ENCODE measurements at regions not wholly inside any gene's neighbourhood (a gene's known extent, or its start where the extent isn't known, plus 50 kb on each side); places are given as distances from the start of the nearest gene placed in this dataset.

DNA sequence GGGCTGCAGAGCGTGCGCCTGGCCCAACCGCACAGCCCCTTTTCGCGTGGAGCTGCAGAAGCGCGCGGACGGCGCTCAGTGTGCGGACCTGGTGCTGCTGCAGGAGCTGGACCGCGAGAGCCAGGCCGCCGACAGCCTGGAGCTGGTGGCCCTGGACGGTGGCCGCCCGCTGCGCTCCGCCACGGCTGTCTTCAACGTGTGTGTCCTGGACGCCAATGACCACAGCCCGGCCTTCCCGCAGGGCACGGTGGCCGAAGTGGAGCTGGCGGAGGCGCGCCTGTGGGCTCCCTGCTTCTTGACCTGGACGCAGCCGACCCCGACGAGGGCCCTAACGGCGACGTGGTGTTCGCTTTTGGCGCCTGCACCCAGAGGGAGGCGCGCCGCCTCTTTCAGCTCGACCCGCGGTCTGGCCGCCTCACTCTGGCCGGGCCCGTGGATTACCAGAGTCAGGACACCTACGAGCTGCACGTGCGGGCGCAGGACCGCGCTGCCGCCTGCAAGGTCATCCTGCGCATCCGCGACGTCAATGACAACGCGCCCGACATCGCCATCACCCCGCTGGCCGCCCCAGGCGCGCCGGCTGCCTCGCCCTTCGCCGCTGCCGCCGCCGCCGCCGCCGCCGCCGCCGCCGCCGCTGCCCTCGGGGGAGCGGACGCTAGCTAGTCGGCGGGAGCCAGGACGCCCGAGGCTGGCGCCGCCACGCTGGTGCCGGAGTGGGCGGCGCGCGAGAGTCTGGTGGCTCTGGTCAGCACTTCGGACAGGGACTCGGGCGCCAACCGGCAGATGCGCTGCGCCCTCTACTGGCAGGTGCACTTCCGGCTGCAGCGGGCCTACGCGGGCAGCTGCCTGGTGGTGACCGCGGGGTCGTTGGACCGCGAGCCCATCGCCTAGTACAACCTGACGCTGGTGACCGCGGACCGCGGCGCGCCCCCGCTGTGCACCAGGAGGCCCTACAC lies 172.2 kb downstream of the OLFM4 start:
- Histone ChIP-seq H3K27me3 (no peaks in the 10 kb centered on the region), H3K9me3 (peaks cover 0 to 8% (median 0%) of the 10 kb centered on the region in 4 donors), H3K4me3 (no peak overlapping the region), H3K27ac (no peak overlapping the region), H3K4me1 (no peaks in the 10 kb centered on the region), H3K36me3 (no peaks in the 10 kb centered on the region)
- peak in 2 of 3 donors; percentile 54 to 62 for DNase-seq
- no peak for TF ChIP-seq POLR2A (IDR thresholded peaks at IDR 0.05)
- TF ChIP-seq, protein P1, sequence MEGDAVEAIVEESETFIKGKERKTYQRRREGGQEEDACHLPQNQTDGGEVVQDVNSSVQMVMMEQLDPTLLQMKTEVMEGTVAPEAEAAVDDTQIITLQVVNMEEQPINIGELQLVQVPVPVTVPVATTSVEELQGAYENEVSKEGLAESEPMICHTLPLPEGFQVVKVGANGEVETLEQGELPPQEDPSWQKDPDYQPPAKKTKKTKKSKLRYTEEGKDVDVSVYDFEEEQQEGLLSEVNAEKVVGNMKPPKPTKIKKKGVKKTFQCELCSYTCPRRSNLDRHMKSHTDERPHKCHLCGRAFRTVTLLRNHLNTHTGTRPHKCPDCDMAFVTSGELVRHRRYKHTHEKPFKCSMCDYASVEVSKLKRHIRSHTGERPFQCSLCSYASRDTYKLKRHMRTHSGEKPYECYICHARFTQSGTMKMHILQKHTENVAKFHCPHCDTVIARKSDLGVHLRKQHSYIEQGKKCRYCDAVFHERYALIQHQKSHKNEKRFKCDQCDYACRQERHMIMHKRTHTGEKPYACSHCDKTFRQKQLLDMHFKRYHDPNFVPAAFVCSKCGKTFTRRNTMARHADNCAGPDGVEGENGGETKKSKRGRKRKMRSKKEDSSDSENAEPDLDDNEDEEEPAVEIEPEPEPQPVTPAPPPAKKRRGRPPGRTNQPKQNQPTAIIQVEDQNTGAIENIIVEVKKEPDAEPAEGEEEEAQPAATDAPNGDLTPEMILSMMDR (IDR thresholded peaks at IDR 0.05): peak in 4 of 6 experiments; percentile 29 to 44 (median 42)

DNA sequence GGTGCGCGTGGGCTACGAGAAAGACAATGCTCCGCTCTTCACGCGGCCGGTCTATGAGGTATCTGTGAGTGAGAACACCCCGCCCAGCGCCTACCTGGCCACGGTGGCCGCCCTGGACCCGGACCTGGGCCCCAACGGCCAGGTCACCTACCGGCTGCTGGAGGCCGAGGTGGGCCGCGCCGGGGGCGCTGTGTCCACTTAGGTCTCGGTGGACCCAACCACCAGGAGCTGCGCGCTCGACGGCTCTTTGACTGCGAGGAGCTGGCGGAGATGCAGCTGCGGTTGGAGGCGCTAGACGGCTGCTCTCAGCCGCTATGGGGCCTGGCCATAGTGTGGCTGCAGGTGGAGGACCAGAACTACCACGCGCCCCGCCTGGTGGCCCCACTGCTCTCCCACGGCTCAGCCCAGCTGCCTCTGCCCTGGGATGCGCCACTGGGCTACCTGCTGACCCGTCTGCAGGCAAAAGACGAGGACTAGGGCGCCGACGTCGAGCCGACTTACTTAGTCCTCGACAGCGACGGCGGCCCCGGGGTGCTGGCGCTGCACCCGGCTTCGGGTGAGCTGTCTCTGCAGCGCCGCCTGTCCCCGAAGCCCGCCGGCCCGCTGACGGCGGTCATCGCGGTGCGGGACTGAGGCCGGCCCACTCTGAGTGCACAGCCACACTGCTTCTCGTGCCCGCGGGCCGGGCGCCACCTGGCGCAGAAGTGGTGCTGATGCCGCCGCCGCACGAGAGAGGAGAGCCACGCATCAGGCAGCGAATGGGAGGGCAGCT lies 173.0 kb downstream of the OLFM4 start:
- DNase-seq: peak in 2 of 3 donors; percentile 42 to 49
- no peaks in the 10 kb centered on the region for H3K36me3 ChIP-seq
- no peak overlapping the region for H3K4me3 ChIP-seq
- no peak overlapping the region for H3K27ac ChIP-seq
- H3K4me1 ChIP-seq: no peaks in the 10 kb centered on the region
- no peak for TF ChIP-seq POLR2A (IDR thresholded peaks at IDR 0.05)
- TF ChIP-seq, protein P1 (IDR thresholded peaks at IDR 0.05): peak in 1 of 6 experiments; percentile 24
- peaks cover 0 to 8% (median 0%) of the 10 kb centered on the region in 4 donors for H3K9me3 ChIP-seq
- H3K27me3 ChIP-seq: no peaks in the 10 kb centered on the region

DNA sequence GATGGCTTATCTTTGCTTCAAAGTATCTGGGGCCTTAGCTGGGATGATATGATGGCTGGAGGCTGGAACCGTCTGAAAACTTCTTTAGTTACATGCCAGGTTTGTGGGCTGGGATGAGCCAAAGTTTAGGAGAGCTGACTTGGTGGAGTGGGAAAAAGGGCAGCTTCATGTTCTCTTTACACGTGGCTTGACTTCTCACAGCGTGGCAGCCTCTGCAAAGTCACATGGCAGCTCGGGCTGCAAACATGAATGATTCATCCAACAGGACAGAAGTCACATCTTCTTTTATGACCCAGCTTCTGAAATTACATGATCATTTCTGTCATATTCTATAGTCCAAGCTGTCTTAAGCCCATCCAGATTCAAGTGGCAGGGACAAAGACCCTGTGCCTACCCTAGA lies 176.0 kb downstream of the OLFM4 start:
- DNase-seq: no peak
- no peaks in the 10 kb centered on the region for H3K36me3 ChIP-seq
- no peak overlapping the region for H3K27ac ChIP-seq
- H3K4me1 ChIP-seq: no peaks in the 10 kb centered on the region
- H3K9me3 ChIP-seq: peaks cover 0 to 8% (median 0%) of the 10 kb centered on the region in 4 donors
- no peaks in the 10 kb centered on the region for H3K27me3 ChIP-seq
- no peak for TF ChIP-seq POLR2A (IDR thresholded peaks at IDR 0.05)
- TF ChIP-seq, protein P1 (IDR thresholded peaks at IDR 0.05): no peak
- H3K4me3 ChIP-seq: no peak overlapping the region

DNA sequence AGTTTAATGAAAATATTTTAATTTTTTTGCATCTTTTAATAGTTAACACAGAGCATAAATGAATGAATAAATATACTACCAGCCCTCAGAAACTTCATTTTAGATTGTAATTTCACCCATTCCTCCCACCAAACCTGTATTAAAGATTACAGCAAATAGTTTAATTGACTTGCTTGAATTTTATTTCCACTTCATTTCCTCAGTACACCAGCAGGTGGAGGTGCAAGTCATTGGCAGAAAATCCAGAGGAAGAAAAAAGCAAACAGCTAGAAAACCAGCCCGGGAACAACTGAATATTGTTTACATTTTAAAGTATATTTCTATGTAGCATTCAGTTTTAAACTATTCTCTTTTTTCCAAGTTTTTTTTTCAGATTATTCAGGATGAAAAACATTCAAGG lies 177.8 kb downstream of the OLFM4 start:
- no peak for TF ChIP-seq POLR2A (IDR thresholded peaks at IDR 0.05)
- TF ChIP-seq, protein P1 (IDR thresholded peaks at IDR 0.05): peak in 3 of 6 experiments; percentile 25 to 32 (median 31)
- Histone ChIP-seq H3K27ac (no peak overlapping the region), H3K4me1 (no peaks in the 10 kb centered on the region), H3K9me3 (peaks cover 0 to 7% (median 0%) of the 10 kb centered on the region in 4 donors), H3K4me3 (no peak overlapping the region), H3K27me3 (no peaks in the 10 kb centered on the region), H3K36me3 (no peaks in the 10 kb centered on the region)
- no peak for DNase-seq

DNA sequence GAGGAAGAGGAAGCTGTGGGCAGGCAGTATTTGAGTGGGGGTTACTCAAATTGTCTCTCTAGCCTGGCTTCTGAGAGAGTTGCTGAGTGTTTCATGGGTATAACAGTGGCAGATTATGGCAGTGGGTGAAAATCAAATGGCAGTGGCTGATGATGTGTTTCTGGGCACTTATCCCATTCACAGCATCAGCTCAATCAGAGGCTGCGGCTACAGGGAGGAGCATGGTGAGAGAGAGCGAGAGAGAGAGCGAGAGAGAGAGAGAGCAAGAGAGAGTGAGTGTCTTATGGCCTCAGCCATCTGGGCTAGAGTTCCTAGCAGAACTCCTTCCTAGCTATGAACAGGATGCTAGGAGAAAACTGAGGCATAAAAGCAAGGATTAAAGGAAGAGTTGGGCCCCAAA lies 178.9 kb downstream of the OLFM4 start:
- no peak for TF ChIP-seq POLR2A (IDR thresholded peaks at IDR 0.05)
- TF ChIP-seq, protein P1 (IDR thresholded peaks at IDR 0.05): no peak
- no peak for DNase-seq
- H3K27ac ChIP-seq: no peak overlapping the region
- no peaks in the 10 kb centered on the region for H3K4me1 ChIP-seq
- H3K27me3 ChIP-seq: no peaks in the 10 kb centered on the region
- H3K36me3 ChIP-seq: no peaks in the 10 kb centered on the region
- no peak overlapping the region for H3K4me3 ChIP-seq
- no peaks in the 10 kb centered on the region for H3K9me3 ChIP-seq
